Hepatic stellate cell (primary cell): ENCODE measurements at regions not wholly inside any gene's neighbourhood (a gene's known extent, or its start where the extent isn't known, plus 50 kb on each side); places are given as distances from the start of the nearest gene placed in this dataset.
A peak's percentile ranks its signal among the peaks of the same experiment; 100 is the strongest.

Source experiments
- DNase-seq: peaks from one replicate; pipeline ENCODE4 v3.0.0; 2011; ENCODE audit warnings: low spot score

- no peak for DNase-seq
Observed at GRCh38 chr10:31644931-31645633, 283.5 kb downstream of the ARHGAP12 start.

GRCh38 chr10:31642281-31642680, 286.4 kb downstream of the ARHGAP12 start:
- DNase-seq = no peak

DNA sequence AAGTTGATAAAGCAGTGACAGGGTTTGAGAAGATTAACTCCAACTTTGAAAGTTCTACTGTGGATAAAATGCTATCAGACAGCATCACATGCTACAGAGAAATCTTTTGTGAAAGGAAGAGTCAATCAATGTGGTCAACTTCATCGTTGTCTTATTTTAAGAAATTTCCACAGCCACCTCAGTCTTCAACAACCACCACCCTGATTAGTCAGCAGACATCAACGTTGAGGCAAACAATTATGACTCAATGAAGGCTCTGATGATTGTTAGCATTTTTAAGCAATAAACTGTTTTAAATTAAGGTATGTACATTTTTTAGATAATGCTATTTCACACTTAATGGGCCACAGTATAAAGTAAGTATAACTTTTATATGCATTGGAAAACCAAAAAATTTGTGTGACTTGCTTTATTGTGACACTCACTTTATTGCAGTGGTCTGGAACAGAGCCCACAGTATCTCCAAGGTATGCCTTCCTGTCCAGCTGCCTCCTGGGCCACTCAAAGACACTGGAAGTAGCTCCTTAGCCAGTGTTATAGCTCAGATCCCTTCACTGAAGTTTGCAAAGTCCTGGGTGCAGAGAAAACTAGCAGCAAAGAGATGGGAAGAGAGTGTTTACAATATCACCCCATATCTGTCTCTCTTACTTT, 293.1 kb downstream of the ARHGAP12 start:
- DNase-seq = no peak

GRCh38 chr10:31635009-31635408, 293.6 kb downstream of the ARHGAP12 start:
- DNase-seq = no peak

DNA sequence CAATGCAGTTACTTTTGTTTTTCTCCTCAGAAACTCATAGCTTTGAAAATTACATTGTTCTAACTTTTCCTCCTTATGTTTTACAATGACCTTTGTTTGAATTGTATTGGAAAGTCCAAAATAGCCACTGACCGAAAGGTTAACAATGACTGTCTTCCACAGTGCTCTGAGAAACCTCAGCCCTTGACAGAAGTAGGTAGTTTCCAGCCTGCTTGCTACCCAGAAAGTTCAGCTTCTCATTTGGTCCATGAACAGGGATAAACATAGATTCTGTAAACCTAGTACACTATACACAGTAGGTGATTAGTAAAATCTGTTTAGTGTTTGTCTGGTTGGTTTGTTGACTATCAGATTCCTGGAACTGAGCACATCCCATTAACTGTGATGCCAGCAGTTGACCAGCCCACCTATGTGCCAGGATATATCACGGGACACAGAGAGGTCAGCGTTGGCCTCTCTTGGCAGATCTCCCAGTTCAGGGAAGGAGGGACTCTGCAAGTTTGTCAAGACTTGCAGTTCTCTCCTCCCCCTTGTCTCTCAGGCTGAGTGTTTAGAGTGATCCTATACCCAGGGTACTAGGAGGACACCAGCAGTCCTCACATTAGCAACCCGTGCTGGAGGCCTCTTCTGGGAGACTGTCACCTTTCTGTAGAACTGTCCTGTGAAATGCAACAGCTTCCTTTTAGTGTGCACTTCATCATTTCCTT, 297.6 kb downstream of the ARHGAP12 start:
- DNase-seq = no peak

DNA sequence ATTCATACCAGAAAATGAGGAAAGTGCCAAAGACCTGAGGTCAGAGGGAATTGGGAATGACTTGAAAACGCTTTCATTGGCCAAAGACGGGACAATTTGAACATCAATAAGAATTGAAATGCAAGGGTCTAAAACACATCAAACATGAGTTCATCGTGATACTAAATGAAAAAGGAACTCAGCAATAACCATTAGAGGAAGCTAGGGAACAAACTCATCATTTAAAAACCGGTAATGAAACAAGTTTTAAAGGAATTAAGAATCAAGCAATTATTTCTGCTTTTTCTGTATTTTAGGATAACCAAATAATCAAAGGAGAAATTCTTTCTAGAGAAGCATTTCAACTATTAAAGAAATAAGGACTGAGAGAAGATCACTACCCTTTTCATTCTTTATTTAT, 303.1 kb downstream of the ARHGAP12 start:
- DNase-seq = no peak

DNA sequence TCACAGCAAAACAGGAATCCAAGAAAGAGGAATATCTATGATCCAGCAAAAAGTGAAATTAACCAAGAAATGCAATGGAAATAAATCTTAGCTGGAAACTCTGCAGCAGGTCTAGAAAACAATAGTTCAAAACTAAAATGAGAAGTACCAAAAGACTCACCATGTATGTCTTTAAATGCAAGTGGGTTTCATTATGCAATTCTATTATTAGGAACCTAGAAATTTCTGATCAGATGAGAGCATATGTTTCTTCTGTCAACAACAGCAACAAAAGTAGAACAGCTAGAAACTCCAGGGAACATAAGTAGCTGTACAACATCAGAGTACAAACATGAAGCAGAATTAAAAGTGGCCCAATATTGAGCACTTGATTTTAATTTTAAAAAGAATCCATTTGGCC, 304.0 kb downstream of the ARHGAP12 start:
- DNase-seq = no peak

GRCh38 chr10:31623947-31624346, 304.7 kb downstream of the ARHGAP12 start:
- no peak for DNase-seq

DNA sequence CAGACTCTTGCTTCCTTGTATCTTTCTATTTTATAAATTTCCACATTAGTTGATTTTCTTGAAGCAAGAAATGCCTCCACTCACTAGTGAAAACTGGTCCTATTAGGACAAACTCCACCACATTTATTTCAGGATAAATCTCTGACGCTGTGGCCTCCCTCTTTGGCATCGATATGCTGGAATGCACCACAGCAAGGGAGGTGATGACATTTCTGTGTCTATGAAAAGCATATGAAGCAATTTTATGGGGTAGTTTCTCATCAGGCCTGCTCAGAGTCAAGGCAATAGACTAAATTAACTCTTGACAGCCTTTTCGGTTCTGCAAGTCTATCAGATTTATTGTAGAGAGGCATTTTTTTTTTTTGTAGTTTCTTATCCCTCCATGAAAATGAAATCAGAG, 304.4 kb downstream of the ZEB1 start:
- DNase-seq = no peak

DNA sequence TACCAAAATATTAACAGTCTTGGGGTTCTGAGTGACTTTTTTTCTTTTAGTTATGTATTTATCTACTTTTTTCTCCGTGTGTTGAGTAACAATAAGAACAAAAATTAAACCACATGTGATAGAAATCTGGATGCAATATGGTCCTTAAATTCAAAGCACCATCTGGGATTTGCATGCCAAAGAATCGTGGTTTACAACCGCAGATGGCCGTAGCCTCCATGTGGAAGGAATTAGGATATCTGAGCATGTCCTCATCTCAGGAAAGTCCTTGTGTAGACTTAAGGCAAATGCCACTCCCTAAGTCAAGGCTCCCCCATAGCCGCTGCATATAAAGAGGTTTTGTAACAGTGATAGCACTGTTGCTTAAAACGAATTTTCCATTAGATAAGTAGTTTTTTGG, 304.0 kb downstream of the ZEB1 start:
- no peak for DNase-seq

- DNase-seq = no peak
Observed at GRCh38 chr10:31621733-31622132, 302.7 kb downstream of the ZEB1 start.

GRCh38 chr10:31620226-31621151, 301.5 kb downstream of the ZEB1 start:
- DNase-seq = no peak

DNA sequence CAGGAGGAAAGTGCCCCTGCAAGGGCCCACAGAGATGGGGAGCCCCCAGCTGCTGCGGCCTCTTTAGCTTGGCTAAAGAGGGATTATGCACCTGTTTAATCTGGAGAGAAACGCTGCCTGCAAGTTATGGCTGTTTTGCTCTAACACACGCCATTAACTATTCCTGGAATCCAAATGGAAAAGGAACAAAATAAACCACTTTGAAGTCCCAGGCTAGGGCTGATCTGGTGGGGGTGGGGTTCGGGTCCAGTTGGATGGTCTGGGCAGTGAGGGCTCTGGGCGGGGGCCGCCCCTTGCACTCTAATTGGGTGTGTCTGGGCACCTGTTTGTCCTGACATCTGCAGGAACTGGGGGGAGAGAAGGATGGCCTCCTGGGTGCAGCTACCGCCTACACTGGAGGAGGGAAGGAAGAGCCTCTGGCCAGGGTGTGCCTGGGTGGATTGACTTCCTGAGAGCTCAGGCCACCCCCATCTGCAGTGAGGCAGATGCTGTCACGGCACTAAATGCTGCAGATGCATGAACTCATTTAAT, 300.6 kb downstream of the ZEB1 start:
- DNase-seq = no peak

GRCh38 chr10:31618541-31619291, 299.7 kb downstream of the ZEB1 start:
- peak; percentile 76 for DNase-seq

- DNase-seq = no peak
Observed at GRCh38 chr10:31617757-31618156, 298.7 kb downstream of the ZEB1 start.

DNA sequence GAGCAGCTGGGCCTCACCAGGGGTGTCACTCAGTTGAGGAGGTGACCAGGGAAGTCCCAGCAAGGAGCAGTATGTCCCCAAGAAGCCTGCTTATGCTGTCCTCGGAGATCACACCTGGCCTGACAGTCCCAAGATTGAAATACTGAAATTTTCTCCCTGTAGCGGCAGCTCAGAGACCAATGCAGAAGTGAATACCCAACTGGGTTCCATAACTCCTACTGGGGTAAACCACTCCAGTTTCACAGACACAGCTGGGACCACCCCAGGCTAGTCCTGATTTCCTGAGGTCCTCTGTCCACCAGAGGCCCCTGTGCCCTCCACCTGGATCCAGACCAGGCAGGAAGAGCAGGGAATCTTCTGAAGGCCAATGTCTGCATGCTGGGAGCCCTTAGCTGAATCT, 298.1 kb downstream of the ZEB1 start:
- DNase-seq = no peak

GRCh38 chr10:31615129-31615528, 296.1 kb downstream of the ZEB1 start:
- DNase-seq = no peak

DNA sequence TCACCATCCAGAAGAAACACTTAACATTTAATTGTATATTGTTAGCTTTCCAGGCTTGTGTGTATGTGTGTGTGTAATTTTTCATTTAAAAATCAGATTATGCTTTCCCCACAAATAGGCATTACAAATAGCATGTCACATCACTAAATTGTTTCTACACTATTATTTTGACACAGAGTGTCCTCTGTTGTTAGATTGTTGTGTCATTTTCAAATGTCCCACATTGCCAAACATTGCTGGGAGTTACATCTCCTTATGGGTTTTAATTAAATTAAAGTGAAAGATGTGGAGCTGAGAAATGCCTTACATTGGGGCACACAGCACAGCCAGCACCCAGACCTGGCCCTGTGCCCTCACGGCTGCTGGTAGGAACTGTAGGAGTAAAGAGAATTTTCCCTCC, 295.6 kb downstream of the ZEB1 start:
- no peak for DNase-seq

GRCh38 chr10:31612082-31612481, 293.1 kb downstream of the ZEB1 start:
- DNase-seq = no peak

GRCh38 chr10:31611161-31611560, 292.1 kb downstream of the ZEB1 start:
- DNase-seq = no peak

DNA sequence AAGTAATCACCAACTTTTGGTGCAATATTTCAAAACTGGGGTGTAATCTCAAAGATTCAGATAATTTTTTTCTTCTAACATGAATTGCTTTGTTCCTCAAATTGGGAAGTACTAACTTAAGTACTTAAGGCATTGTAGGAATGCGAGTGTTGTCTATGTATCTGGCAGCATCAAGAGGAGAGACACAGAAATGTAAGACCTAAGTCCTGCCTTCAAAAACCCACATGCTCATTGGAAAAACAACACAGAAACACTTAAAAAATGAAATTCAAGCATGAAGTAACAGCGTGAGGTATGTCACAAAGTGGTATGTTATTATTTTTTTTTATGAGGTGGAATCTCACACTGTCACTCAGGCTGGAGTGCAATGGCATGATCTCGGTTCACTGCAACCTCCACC, 288.5 kb downstream of the ZEB1 start:
- DNase-seq = no peak
